PC-9 (cell line): ENCODE measurements at regions not wholly inside any gene's neighbourhood (a gene's known extent, or its start where the extent isn't known, plus 50 kb on each side); places are given as distances from the start of the nearest gene placed in this dataset.

ENCODE experiments used
- CTCF ChIP-seq: fragments of 200-600 bp; sonication (generic); conservative IDR thresholded peaks from 2 replicates; pipeline ENCODE4 v1.6.1; 2017; ENCODE audit warnings: mixed run types, antibody characterized with exemption, mild to moderate bottlenecking, moderate library complexity
- EZH2 ChIP-seq: fragments of 200-600 bp; sonication (generic); IDR thresholded peaks from 2 replicates; pipeline ENCODE4 v1.8.0; 2017; ENCODE audit warnings: antibody characterized with exemption, low read depth

- TF ChIP-seq CTCF (no peak), EZH2 (no peak)
Measured at GRCh38 chr1:43039228-43040055, 80.8 kb upstream of the SLC2A1 start.
